HG03103 (cell line): ENCODE measurements at regions not wholly inside any gene's neighbourhood (a gene's known extent, or its start where the extent isn't known, plus 50 kb on each side); places are given as distances from the start of the nearest gene placed in this dataset.
"Not testable (repeated sequence)": the region's sequence is repeated elsewhere in the genome, so short reads cannot be mapped to it uniquely, and the experiment has no call there.

Experiments
- ATAC-seq: cut with Tn5 transposase; IDR thresholded peaks from one replicate; pipeline ENCODE4 v1.9.1; 2021; ENCODE audit warnings: low read depth; ENCODE audit not compliant: unreplicated experiment

DNA sequence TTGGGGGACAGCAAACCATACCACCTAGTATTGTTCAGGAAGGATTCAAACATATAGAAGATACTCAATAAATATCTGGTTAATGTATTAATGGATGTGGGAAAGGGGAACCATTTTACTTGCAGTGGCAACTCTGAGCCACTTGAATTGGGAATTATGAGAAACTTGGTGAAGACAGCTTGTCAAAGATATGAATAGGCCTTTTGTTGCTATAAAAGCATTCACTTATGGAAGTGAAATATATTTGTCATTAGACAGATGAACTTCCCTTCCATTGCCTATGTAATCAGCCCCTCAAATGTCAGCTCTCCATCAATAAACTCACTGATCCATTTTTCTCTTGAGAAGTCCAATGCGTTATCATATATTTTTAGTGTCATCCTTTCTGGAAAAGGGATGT, 56.1 kb downstream of the GPR85 start:
- no peak for ATAC-seq

DNA sequence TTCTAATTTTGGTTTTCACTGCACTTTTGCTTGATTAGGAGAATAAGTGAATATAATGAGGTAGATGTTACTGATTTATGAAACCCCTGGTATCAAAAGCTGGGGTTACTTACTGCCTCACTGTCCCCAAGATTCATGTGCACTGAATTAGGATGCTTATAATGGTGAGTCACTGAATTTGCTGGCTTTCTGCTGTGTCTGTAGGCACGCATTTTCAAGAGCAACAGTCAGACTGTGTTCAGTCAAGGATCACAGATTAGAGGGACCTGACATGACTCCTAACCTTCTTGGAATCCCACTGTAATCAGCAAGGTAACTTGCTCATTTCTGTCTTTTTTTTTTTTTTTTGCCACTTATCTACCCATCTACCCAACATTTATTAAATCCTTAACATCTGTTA, 59.7 kb downstream of the GPR85 start:
- no peak for ATAC-seq

DNA sequence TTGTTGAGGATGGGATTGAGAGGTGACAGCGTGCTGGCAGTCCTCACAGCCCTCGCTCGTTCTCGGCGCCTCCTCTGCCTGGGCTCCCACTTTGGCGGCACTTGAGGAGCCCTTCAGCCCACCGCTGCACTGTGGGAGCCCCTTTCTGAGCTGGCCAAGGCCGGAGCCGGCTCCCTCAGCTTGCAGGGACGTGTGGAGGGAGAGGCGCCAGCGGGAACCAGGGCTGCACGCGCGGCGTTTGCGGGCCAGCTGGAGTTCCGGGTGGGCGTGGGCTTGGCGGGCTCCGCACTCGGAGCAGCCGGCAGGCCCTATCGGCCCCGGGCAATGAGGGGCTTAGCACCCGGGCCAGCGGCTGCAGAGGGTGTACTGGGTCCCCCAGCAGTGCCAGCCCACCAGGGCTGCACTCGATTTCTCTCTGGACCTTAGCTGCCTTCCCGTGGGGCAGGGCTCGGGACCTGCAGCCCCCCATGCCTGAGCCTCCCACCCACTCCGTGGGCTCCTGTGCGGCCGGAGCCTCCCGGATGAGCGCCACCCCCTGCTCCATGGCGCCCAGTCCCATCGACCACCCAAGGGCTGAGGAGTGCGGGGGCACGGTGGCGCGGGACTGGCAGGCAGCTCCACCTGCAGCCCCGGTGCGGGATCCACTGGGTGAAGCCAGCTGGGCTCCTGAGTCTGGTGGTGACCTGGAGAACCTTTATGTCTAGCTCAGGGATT, 69.3 kb downstream of the GPR85 start:
- not testable (repeated sequence) for ATAC-seq

DNA sequence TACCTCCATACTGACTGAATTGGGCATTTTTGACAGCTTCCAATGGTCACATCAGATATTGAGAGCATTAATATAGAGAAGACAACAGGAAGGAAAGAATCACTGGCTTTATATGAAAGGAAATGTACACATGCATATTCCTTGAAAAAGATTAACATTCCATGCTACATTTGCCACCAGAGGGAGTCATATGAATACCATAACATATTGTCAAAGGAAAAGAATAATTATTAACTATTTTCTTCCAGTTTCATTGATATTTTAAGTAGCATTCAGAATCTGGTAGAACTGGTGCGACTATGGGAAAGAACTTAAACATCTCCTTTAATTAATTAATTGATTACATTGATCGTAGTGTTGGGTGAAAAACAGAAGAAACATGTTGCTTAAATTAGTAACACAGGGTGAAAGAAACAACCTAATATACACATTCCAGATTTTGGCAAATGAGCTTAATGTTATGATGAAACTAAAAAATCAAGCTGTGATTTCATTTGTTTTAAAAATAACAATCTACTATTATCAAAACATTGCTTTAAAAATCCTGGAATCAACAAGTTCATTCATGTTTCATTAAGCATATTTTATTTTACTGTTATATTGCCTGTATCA, 71.5 kb downstream of the GPR85 start:
- no peak for ATAC-seq

DNA sequence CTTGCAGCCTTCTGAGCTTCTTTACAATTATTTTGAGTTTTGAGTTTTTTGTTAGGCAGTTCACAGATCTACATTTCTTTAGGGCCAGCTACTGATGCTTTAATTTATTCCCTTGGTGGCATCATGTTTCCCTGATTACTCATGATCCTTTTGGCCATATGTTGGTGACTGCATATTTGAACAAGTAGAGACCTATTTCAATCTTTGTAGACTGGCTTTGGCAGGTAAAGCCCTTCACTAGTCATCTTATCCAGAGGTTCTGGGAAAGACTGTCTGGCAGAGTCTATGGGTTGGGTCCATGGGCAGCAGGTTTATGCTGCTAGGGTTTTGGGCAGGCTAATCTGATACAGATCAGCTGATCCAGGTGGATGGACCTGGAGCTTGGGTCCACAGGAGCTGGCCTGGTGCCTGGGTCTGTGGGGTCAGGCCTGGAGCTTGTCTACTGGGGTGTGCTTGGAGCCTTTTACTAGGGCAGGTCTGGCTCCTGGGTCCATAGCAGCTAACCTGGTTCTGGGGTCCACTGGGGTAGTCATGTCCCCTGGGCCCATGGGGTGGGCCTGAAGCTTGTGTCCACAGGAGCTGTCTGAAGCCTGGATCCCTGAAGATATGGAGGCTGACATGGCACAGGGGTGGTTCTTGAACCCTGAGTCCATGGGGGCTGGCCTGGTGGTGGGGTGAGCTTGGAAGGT, 72.7 kb downstream of the GPR85 start:
- no peak for ATAC-seq

DNA sequence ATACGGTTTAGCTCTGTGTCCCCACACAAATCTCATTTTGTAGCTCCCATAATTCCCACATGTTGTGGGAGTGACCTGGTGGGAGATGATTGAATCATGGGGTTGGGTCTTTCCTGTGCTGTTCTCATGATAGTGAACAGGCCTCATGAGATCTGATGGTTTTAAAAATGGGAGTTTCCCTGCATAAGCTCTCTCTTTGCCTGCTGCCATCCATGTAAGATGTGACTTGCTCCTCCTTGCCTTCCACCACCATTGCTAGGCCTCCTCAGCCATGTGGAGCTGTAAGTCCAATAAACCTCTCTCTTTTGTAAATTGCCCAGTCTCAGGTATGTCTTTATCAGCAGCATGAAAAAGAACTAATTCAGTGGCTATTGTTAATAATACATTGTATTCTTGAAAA, 73.8 kb downstream of the GPR85 start:
- ATAC-seq: not testable (repeated sequence)

DNA sequence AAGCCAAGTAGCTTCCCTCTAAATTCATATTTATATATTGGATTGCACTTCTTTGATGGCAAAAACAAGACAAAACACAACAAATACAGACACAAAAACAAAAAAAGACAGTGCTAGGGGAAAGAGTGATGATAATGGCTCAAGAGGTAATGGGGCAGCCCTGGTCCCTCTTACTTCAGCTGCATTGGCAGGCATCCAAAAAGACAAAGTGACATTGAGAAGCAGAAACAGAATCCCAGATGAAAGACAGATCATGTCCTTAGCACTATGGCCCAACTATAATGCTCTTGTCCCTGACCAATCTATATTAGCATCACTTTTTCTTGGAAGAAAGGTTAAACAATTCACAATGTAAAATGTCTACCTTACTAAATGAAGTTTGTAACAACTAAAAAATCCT, 76.2 kb downstream of the GPR85 start:
- no peak for ATAC-seq

DNA sequence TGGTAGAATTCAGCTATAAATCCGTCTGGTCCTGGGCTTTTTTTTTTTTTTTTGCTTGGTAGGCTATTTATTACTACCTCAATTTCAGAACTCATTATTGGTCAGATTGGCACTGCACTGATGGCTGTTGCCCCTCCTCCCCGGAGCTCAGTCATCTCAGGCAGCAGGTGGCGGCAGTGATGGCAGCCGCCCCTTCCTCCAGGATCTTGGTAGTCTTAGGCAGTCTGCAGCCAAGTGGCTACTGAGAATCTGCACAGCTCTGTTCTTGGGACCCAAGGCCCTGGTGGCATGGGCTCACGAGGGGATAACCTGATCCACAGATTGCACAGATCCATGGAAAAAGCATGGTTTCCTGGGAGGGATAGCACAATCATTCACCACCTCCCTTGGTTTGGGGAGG, 77.9 kb downstream of the GPR85 start:
- ATAC-seq: no peak

DNA sequence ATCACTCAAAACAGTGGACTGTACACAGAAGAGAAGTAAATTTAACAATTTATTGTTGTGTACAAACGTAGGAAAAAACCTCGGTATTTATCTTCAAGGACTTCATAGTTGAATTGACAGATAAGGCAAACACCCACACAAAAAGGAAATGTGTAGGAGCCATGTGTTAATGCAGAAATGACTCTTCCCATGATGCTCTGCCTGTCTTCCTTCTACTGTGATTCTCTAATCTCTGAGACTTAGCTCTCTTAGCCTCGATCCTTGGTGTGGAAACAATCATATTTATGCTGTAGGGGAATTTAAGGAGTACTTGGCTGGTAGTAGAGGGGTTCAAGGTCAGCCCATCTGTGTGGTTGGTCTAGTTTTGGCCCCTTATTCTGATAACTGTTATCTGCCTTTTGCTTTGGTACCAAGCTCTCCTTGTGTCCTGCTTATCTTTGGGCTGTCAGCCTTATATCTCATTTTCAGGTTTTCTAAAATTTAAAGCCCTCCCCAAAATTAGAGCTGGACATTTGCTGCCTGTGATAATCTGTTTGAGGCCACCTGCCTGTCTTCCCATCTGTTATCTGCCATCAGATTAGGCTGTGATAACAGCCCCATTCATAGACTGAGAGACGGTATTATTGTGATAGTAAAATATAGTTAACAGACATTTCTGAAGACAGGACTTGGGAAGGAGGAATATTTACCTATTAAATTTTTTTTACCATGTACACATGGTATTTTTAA, 81.7 kb downstream of the GPR85 start:
- no peak for ATAC-seq

DNA sequence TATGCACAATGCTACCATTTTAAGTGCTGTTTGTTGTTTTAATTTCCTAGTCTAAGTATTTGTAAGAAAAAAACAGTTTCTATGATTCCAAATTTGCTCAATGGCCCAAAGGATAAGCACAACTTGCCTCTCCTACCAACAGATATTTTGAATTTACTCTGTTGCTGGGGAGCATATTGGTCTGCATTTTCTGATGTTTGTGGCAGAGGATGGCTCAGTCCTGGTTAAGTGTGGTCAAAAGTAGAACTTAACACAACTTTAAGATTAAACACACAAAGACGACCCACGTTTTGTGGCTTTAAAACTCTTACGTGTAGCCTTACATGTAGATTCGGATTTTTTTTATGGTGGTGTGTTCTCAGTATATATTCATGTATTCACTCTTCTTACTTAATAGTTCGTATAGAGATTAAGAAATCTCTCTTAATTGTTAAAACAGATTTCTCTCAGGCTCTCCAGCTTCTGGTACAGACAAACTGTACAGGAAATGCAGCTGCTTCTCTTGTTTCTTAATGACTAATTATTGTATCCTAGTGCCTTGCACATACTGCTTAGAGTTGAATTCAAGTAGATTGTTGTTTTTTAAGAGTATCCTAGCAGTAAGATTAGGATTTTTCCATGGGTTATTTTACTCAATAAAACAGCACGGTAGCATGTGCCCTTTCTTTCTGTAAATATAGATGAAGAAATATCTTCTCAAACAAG, 86.2 kb downstream of the GPR85 start:
- peak; percentile 72 for ATAC-seq

DNA sequence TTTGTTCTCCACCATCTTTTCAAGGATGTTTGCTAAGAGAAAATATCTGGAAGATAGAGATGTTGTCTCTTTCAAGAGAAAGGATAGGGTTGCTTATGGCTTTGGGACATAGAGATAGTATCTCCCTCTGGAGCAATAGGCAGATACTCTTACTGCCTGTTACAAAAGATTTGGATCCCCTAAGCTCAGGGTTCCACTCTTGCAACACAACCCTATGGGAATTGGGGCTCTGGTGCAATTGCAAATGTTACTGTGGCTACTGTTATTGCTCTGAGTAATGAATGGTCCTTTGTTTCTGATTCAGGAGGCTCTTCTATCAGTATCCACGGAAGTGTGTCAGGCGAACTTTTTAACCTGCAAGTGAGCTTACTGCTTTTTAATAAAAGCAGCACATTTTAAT, 88.8 kb downstream of the GPR85 start:
- ATAC-seq: no peak

DNA sequence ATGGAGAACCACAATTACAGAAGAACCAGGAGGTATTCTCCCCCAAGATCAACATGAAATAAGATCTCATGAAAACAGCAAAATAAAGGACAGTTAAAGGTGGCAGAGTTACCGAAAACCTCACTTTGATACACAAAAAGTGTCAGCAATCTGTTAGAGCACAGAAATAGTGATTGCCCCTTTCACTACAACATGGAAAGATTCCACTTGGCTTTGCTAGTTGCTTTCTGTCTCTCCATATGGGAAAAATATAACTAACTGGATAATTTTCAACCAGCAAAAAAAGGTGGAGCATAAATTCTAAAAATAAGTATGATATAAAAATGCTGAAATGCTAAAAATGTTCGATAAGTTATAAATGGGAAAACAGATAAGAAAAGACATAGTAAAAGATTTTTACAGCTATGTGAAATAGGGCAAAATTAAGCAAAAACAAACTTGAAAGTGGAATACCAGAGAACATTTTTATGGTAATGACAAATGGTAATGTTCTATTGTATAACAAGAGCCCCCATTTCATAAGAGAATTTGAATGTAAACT, 90.2 kb downstream of the GPR85 start:
- no peak for ATAC-seq

DNA sequence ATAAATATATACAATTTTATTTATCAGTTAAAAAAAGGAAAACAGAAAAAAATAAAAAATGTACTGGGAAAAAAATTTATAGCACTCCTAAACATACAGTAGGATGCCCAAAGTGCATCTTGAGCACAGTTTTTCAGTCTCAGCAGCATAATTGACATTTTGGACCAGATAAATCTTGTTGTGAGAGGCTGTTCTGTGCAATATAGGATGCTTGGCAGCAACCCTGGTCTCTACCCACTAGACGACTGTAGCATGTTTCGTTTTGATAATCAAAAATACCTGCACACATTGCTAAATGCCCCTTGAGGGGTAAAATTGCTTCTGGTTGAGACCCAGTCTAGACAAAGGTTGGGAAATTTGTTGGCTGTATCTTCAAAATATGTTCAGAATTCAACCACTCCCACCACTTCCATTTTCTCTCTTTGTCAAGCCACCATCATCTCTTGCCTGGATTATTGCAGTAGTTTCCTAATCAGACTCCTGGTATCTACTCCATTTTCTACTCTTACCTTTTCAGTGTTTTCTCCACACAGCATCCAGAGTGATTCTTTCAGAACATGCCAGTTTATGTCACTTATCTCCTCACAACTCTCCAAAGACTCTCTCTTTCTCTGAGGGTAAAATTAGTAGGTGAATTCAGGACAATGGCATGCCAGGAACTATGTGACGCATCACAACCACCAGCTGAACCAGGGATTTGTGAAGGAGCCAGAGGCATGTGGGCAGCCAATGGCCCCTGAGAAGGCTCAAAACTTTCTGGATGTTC, 91.4 kb downstream of the GPR85 start:
- no peak for ATAC-seq

DNA sequence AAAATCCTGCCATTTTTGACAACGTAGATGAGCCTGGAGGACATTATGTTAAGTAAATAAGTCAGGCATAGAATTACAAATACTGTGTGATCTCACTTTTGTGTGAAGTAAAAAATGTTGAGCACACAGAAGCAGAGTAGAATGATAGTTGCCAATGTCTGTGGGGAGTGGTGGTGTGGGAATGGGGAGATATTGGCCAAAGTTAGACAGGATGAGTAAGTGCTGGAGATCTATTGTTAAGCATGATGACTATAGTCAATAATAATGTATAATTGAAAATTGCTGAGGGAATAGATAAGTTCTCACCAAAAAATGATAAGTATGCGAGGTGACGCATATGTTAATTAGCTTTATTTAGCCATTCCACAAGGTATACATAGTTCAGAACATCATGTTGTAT, 92.0 kb downstream of the GPR85 start:
- ATAC-seq: no peak

DNA sequence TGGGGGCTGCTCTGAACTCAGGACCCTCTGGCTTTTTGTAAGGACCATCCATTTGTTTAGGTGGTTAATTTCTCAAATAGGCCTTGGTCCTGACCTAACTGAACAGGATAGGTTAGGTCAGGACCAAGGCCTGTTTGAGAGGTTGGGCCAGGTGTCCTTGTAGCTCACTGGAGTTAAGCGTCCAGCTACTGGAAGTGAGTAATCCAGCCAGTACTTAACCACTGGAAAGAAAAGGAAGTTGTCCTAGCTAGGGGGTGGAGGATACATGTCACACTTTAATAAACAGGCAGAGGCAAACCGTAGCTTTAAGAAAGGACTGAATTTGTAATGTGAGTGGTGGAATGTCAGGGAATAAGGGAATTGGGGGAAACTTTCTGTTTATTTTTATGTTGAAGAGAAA, 96.0 kb downstream of the GPR85 start:
- no peak for ATAC-seq

DNA sequence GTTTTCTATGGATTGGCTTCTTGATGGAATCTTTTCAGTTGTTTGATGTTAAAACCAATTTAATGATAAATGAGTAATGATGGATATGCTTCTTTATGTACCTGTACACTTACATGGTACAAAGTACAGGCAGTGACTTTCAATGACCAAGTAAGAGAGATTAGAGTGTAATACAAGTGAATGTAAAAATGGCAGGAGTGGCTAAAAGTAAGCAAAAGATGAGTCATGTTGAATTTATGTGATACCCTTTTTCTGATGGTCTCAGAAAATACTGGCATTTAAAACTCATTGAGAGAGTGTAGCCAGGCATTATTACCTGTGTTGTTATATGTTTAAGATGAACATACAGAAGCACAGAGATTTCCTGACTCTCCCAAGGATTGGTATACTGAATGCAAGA, 97.1 kb downstream of the GPR85 start:
- no peak for ATAC-seq

DNA sequence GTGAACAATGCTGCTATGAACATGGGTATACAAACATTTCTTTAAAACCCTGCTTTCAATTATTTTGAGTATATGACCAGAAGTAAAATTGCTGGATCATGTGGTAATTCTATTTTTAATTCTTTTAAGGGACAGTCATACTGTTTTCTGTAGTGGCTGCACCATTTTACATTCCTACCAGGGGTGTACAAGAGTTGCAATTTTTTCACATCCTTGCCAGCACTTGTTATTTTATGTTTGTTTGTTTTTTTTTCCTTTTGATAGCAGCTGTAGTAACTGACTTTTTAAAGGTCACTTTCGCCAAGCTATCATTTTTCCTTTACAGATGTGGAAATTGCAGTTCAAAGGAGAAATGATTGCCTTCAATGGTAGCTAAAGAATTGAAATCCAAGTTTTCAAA, 99.5 kb downstream of the GPR85 start:
- no peak for ATAC-seq

DNA sequence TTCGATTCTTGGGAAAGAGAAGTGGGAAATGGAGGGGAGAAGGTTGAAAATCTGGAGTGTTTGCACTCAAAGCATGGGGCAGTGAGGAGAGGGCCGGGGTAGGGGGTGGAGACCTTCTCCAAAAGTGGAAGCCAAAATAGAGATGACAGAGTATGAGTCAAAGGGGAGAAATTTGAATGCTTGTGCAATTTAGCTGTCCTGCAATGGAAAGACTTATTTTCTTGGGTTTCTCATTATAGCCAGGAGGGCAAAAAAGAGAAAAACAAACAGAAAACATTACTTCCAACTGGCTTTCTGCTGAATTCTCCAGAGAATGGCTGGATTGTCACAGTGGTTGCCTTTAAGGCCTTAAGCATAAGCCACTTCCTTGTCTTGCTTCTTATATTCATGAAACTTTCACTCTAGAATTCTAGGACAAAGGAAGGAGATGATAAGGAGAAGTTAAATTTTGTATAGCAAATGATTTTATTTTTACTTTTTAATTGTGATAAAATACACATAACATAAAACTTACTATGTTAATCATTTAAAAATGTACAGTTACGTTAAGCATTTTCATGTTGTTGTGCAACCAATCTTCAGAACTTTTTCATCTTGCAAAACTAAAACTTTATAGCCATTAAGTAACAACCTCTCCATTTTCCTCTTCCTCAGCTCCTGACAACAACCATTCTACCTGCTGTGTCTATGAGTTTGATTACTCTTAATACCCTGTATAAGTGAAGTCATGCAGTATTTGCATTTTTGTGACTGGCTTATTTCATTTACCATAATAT, 100.2 kb downstream of the GPR85 start:
- ATAC-seq: no peak

DNA sequence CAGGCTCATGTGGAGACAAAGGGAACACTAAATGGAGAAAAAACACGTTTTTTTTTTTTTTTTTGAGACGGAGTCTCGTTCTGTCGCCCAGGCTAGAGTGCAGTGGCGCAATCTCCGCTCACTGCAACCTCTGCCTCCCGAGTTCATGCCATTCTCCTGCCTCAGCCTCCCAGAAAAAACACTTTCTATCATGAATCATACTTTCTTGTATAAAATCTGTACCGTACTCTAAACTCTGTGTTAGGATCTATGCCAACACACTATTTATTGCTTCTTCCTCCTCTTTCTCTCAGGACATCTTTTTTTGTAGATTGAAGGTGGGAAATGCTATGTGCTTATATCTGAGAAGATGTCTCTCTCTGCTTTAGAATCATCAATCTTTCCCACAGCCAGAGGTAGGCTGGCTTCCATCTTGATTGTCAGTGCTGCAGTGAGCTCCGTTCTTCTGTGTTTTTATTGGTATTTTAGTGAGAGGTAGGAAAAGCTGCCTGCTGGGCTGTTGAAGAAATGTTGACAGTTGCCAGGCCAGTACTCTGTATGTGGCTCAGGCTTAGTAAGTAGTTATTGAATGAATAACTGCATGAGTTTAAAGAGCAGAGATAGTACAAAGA, 101.1 kb downstream of the GPR85 start:
- ATAC-seq: no peak
